Limb (tissue), 2 donors: ENCODE measurements at regions not wholly inside any gene's neighbourhood (a gene's known extent, or its start where the extent isn't known, plus 50 kb on each side); places are given as distances from the start of the nearest gene placed in this dataset.
A peak's percentile ranks its signal among the peaks of the same experiment; 100 is the strongest.

ENCODE experiments used
- DNase-seq, 2 donors: peaks; one replicate each; pipeline ENCODE4 v3.0.0-alpha.2; 2016; ENCODE audit errors: extremely low spot score in 2 of 2

GRCh38 chr2:13091455-13091854, 374.7 kb downstream of the TRIB2 start:
- no peak for DNase-seq

- no peak for DNase-seq
These were observed 375.2 kb downstream of the TRIB2 start for GRCh38 chr2:13091861-13092378.

GRCh38 chr2:13093416-13093991, 376.8 kb downstream of the TRIB2 start:
- DNase-seq: peak in 1 of 2 donors; percentile 51

- no peak for DNase-seq
These were observed 385.8 kb downstream of the TRIB2 start for GRCh38 chr2:13102397-13103063.

GRCh38 chr2:13103151-13103550, 386.4 kb downstream of the TRIB2 start:
- no peak for DNase-seq

GRCh38 chr2:13103778-13104493, 387.2 kb downstream of the TRIB2 start:
- DNase-seq: no peak

GRCh38 chr2:13104723-13105122, 388.0 kb downstream of the TRIB2 start:
- no peak for DNase-seq

- no peak for DNase-seq
These were observed 389.6 kb downstream of the TRIB2 start for GRCh38 chr2:13106302-13106701.

GRCh38 chr2:13109516-13109915, 392.8 kb downstream of the TRIB2 start:
- no peak for DNase-seq

GRCh38 chr2:13110825-13111224, 394.1 kb downstream of the TRIB2 start:
- DNase-seq: no peak

- DNase-seq: no peak
These were observed 396.3 kb downstream of the TRIB2 start for GRCh38 chr2:13113002-13113401.

GRCh38 chr2:13114391-13114790, 397.7 kb downstream of the TRIB2 start:
- no peak for DNase-seq

GRCh38 chr2:13115643-13116042, 398.9 kb downstream of the TRIB2 start:
- DNase-seq: no peak

GRCh38 chr2:13121096-13121495, 404.4 kb downstream of the TRIB2 start:
- DNase-seq: no peak

GRCh38 chr2:13128139-13128538, 411.4 kb downstream of the TRIB2 start:
- no peak for DNase-seq

GRCh38 chr2:13135369-13135768, 418.6 kb downstream of the TRIB2 start:
- no peak for DNase-seq

- no peak for DNase-seq
These were observed 419.1 kb downstream of the TRIB2 start for GRCh38 chr2:13135856-13136255.

- DNase-seq: no peak
These were observed 420.9 kb downstream of the TRIB2 start for GRCh38 chr2:13137679-13138078.

- DNase-seq: no peak
These were observed 424.6 kb downstream of the TRIB2 start for GRCh38 chr2:13141315-13141714.

- DNase-seq: no peak
These were observed 426.7 kb downstream of the TRIB2 start for GRCh38 chr2:13143451-13143850.

- no peak for DNase-seq
These were observed 440.2 kb downstream of the TRIB2 start for GRCh38 chr2:13156916-13157315.

- DNase-seq: no peak
These were observed 441.7 kb downstream of the TRIB2 start for GRCh38 chr2:13158466-13158865.

GRCh38 chr2:13180729-13181128, 464.0 kb downstream of the TRIB2 start:
- no peak for DNase-seq
